Sigmoid colon (tissue), 3 donors: ENCODE measurements at regions not wholly inside any gene's neighbourhood (a gene's known extent, or its start where the extent isn't known, plus 50 kb on each side); places are given as distances from the start of the nearest gene placed in this dataset.

Experiments
- POLR2A ChIP-seq, 2 donors: fragments of 450-650 bp; IDR thresholded peaks; one replicate each; pipeline ENCODE4 v1.6.1; 2016; ENCODE audit warnings: antibody characterized with exemption in 2 of 2, mild to moderate bottlenecking in 2 of 2, moderate library complexity in 2 of 2
- TF ChIP-seq, protein P1 (sequence below), 4 experiments: fragments of 450-650 bp in 3 of 4; fragments of 200-600 bp in 1 of 4; IDR thresholded peaks; one replicate each; pipeline ENCODE4 v1.5.1; 2016 to 2019; ENCODE audit warnings: antibody characterized with exemption in 4 of 4, mild to moderate bottlenecking in 3 of 4, moderate library complexity in 2 of 4

DNA sequence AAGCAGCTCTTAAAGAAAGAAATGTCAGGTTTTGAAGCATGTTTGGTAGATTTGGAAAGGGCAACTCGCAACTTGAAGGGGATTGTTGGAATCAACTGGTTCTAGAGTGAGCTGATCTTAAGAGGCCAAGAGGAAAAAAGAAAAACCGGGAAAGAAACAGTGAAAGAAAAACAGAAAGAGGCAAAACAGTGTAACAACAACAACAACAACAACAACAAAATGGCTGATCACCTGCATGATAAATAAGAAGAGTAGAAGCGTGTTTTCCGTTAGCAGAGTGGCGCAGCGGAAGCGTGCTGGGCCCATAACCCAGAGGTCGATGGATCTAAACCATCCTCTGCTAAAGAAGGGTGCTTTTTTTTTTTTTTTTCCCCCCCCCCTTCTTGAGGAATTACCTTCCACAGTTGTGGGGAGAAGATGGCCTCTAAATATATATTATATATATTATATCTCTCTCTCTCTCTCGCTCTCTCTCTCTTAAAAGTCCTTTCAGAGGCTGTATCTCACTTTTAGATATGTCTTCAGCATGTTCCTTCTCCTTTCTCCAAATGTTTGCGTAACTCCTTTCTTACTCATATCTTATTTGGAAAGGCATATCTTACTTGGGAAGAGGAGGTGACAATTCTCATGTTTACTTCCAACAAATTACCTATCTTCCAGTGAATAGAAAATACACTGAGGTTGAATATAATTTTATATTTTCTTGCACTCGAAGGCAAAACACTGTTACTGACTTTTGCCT is 134.4 kb downstream of the OR2B2 start:
- TF ChIP-seq, protein P1, sequence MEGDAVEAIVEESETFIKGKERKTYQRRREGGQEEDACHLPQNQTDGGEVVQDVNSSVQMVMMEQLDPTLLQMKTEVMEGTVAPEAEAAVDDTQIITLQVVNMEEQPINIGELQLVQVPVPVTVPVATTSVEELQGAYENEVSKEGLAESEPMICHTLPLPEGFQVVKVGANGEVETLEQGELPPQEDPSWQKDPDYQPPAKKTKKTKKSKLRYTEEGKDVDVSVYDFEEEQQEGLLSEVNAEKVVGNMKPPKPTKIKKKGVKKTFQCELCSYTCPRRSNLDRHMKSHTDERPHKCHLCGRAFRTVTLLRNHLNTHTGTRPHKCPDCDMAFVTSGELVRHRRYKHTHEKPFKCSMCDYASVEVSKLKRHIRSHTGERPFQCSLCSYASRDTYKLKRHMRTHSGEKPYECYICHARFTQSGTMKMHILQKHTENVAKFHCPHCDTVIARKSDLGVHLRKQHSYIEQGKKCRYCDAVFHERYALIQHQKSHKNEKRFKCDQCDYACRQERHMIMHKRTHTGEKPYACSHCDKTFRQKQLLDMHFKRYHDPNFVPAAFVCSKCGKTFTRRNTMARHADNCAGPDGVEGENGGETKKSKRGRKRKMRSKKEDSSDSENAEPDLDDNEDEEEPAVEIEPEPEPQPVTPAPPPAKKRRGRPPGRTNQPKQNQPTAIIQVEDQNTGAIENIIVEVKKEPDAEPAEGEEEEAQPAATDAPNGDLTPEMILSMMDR (IDR thresholded peaks at IDR 0.05) = no peak
- TF ChIP-seq POLR2A (IDR thresholded peaks at IDR 0.05) = no peak
